Ovary (tissue), 3 donors: ENCODE measurements at regions not wholly inside any gene's neighbourhood (a gene's known extent, or its start where the extent isn't known, plus 50 kb on each side); places are given as distances from the start of the nearest gene placed in this dataset.

Source experiments
- EP300 ChIP-seq: sonication (generic); formaldehyde crosslinking; IDR thresholded peaks from one replicate; pipeline ENCODE4 v1.6.1; 2017; ENCODE audit warnings: antibody characterized with exemption
- POLR2A ChIP-seq: fragments of 450-650 bp; IDR thresholded peaks from one replicate; pipeline ENCODE4 v1.6.1; 2017; ENCODE audit warnings: antibody characterized with exemption, mild to moderate bottlenecking, moderate library complexity
- TF ChIP-seq, protein P1 (sequence below), 3 donors: fragments of 450-650 bp in 2 of 3; fragments of 200-600 bp in 1 of 3; IDR thresholded peaks; one replicate each; pipeline versions ENCODE4 v1.5.1 to v1.8.0; 2016 to 2022; ENCODE audit warnings: antibody characterized with exemption in 3 of 3, mild to moderate bottlenecking in 1 of 3
- donor health status: DM: no; HTN: no; CAD: no.

DNA sequence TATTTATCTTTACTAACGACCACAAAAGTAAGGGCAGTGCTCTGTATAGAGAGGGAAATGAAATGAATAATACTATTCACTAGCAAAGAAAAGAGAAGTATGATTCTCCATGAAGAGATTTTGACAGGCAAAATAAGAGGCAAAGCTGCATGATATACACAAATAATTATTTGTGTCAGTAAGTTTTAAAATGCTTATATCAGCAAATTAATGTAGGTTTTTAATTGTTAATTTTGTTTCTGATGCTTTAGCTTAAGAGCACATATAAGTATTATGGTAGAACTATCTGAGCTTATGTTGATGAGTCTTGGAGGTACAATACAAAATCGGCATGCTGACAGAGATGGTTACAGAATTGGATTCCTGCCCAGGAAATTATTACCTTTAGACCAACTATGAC, 383.1 kb upstream of the VSTM2A start:
- no peak for TF ChIP-seq EP300
- TF ChIP-seq, protein P1, sequence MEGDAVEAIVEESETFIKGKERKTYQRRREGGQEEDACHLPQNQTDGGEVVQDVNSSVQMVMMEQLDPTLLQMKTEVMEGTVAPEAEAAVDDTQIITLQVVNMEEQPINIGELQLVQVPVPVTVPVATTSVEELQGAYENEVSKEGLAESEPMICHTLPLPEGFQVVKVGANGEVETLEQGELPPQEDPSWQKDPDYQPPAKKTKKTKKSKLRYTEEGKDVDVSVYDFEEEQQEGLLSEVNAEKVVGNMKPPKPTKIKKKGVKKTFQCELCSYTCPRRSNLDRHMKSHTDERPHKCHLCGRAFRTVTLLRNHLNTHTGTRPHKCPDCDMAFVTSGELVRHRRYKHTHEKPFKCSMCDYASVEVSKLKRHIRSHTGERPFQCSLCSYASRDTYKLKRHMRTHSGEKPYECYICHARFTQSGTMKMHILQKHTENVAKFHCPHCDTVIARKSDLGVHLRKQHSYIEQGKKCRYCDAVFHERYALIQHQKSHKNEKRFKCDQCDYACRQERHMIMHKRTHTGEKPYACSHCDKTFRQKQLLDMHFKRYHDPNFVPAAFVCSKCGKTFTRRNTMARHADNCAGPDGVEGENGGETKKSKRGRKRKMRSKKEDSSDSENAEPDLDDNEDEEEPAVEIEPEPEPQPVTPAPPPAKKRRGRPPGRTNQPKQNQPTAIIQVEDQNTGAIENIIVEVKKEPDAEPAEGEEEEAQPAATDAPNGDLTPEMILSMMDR (IDR thresholded peaks at IDR 0.05): no peak
- TF ChIP-seq POLR2A: no peak
